Cardiac fibroblast (primary cell): ENCODE measurements at regions not wholly inside any gene's neighbourhood (a gene's known extent, or its start where the extent isn't known, plus 50 kb on each side); places are given as distances from the start of the nearest gene placed in this dataset.
A peak's percentile ranks its signal among the peaks of the same experiment; 100 is the strongest.

Experiments used
- DNase-seq, 2 donors: peaks; one replicate each; pipeline versions ENCODE4 v3.0.0 to v3.0.0-alpha.2; 2010; ENCODE audit warnings: low read depth in 2 of 2
- H3K4me3 ChIP-seq, 2 donors: replicated peaks in 1 of 2; 1 replicate in 1 of 2; 2 replicates in 1 of 2; pipeline ENCODE4 v1.5.1; 2011; ENCODE audit warnings: low read depth in 2 of 2, low read length in 2 of 2, mild to moderate bottlenecking in 2 of 2, moderate library complexity in 1 of 2
- CTCF ChIP-seq: IDR thresholded peaks from one replicate; pipeline ENCODE4 v1.5.1; 2011; ENCODE audit warnings: low read depth, mild to moderate bottlenecking, low read length, inconsistent platforms

DNA sequence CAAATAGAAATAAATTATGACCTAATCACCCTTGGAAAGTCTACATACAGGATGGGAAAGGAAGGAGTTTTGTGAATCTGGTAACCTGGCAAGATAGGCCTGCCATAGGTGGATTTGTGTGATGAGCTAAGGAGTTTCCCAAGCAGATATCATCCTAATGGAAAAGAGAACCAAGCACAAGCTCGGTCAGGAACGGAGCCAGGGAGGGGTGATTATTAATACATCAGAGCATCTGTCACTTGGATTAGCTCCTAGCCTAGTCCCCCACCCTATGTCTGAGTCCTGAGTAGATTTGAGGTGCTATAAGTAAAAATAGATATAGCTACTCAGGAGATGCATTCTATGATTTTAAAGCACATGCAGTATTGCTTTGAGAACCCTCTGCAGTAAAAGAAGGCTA, 57.3 kb upstream of the SMARCA2 start:
- no peak for DNase-seq
- no peak overlapping the region for H3K4me3 ChIP-seq
- TF ChIP-seq CTCF: no peak

- DNase-seq: no peak
- no peak for TF ChIP-seq CTCF
- H3K4me3 ChIP-seq: no peak overlapping the region
These were observed 55.8 kb upstream of the SMARCA2 start for GRCh38 chr9:1959371-1959770.

DNA sequence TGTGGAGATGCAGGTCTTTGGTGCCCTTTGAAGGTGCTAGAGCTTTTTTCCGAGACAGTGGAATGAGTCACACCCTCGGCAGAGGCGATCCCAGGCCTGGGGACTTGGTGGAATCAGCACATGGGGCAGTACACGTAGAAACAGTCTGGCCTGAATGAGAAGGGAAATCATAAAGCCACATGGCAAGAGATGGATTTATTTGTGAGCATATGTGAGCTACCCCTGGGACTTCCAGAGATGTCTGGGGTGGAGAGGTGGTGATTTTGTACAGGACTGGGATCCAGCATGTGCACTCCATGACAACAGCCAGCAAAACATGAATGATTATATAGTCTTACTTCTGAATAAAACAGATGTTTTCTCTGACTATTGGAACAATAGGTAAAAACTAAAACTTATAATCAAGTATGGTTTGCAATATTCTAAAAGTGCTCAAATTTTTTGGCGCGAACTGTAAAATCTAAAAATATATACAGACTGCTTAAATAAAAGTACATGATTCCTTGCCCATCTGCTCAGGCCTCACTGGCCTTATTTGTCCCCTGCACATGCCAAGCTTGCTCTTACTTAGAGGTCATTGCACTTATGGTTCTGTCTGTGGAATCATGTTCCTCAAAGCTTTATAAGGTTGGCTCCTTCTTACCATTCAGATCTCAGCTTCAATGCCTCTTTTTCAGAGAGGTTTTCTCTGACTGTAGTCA, 54.7 kb upstream of the SMARCA2 start:
- no peak for TF ChIP-seq CTCF
- no peak overlapping the region for H3K4me3 ChIP-seq
- no peak for DNase-seq

DNA sequence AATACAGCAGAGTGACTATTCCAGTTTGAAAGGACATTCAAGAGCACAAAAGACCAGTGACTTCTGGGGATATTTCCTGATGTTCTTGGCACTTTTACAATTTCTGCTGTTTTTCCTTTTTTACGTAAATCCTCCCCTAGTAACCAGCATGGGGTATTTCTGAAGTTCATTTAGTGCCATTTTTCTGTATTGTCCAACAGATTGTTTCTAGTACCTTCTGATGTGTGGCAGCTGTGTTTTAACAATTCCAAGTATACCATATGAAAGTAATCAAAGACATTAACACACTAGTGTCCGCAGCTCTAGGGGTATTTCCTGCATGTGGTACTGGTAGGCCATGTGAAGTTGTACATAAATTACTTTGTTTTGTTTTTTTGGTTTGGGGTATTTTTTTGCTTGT, 53.0 kb upstream of the SMARCA2 start:
- H3K4me3 ChIP-seq: no peak overlapping the region
- DNase-seq: peak in 1 of 2 donors; percentile 3
- no peak for TF ChIP-seq CTCF

GRCh38 chr9:1962588-1963106, 52.5 kb upstream of the SMARCA2 start:
- DNase-seq: no peak
- TF ChIP-seq CTCF: no peak
- no peak overlapping the region for H3K4me3 ChIP-seq

GRCh38 chr9:1964093-1964492, 51.1 kb upstream of the SMARCA2 start:
- no peak for DNase-seq
- TF ChIP-seq CTCF: no peak
- H3K4me3 ChIP-seq: no peak overlapping the region
